Suprapubic skin (tissue), 4 donors: ENCODE measurements at regions not wholly inside any gene's neighbourhood (a gene's known extent, or its start where the extent isn't known, plus 50 kb on each side); places are given as distances from the start of the nearest gene placed in this dataset.

Experiments
- DNase-seq, 2 donors: peaks; one replicate each; pipeline ENCODE4 v3.0.0-alpha.2; 2019; ENCODE audit warnings: low spot score in 2 of 2
- H3K27ac ChIP-seq: fragments of 200-600 bp; sonication (generic); one replicate; pipeline ENCODE4 v1.5.1; 2019
- H3K27me3 ChIP-seq: fragments of 200-600 bp; sonication (generic); one replicate; pipeline ENCODE4 v1.5.1; 2019
- H3K36me3 ChIP-seq: fragments of 200-600 bp; sonication (generic); one replicate; pipeline ENCODE4 v1.5.1; 2019
- H3K4me1 ChIP-seq: fragments of 200-600 bp; sonication (generic); one replicate; pipeline ENCODE4 v1.5.1; 2019
- H3K4me3 ChIP-seq: fragments of 200-600 bp; sonication (generic); one replicate; pipeline ENCODE4 v1.5.1; 2019; ENCODE audit warnings: mild to moderate bottlenecking
- H3K9me3 ChIP-seq: fragments of 200-600 bp; sonication (generic); one replicate; pipeline ENCODE4 v1.5.1; 2019
- EP300 ChIP-seq: sonication (generic); formaldehyde crosslinking; IDR thresholded peaks from one replicate; pipeline ENCODE4 v1.6.1; 2017; ENCODE audit warnings: antibody characterized with exemption
- POLR2A ChIP-seq, 2 donors: fragments of 450-650 bp; IDR thresholded peaks; one replicate each; pipeline ENCODE4 v1.6.1; 2017; ENCODE audit warnings: antibody characterized with exemption in 2 of 2, mild to moderate bottlenecking in 2 of 2, moderate library complexity in 2 of 2
- POLR2AphosphoS5 ChIP-seq, 3 donors: sonication (generic); formaldehyde crosslinking; IDR thresholded peaks; one replicate each; pipeline ENCODE4 v1.6.1; 2017; ENCODE audit warnings: antibody characterized with exemption in 3 of 3
- WGBS: methylation state at CpG from one replicate; pipeline ENCODE4 v1.1.5; 2018; 5-methylcytosine and 5-hydroxymethylcytosine counted together
- TF ChIP-seq, protein P1 (sequence below), 2 donors: fragments of 200-600 bp in 1 of 2; fragments of 450-650 bp in 1 of 2; sonication (generic) in 1 of 2; IDR thresholded peaks; one replicate each; pipeline ENCODE4 v1.5.1; 2016 to 2019; ENCODE audit warnings: antibody characterized with exemption in 2 of 2, mild to moderate bottlenecking in 1 of 2, moderate library complexity in 1 of 2

DNA sequence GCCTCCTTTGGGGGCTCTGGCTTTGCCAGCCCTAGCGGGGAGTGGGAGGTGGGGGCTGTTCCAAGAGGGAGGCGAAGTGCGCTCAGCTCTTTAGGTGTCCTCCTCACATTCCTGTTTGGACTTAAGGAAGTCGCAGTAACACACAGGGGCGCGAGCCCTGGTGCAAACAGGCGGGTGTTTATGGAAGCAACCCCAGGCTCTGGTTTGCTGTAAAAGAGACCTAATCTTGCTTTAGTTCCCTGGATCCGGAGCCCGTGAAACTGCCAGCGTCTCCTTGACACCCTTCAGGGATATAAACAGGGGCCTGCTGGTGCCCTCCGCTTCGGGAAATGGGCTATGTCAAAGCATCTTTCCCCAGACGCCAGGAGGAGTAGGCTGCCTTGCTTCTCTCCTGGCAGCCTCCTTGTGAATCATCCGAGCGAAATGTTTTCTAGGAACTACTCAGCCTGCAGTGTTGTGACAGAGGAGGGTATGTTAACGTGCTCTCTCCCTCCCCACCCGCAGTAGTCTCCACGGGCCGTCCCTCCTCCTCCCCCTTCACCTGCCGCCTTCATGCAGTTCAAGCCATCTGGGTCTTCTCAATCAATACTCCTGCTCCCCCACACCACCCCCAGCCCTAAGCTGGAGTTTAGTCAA lies 168.0 kb upstream of the LRFN2 start:
- DNase-seq: no peak
- Histone ChIP-seq H3K4me1 (no peaks in the 10 kb centered on the region), H3K9me3 (no peaks in the 10 kb centered on the region), H3K27me3 (peaks cover 58% of the 10 kb centered on the region), H3K36me3 (no peaks in the 10 kb centered on the region), H3K27ac (no peak overlapping the region), H3K4me3 (no peak overlapping the region)
- TF ChIP-seq POLR2A (IDR thresholded peaks at IDR 0.05): no peak
- TF ChIP-seq POLR2AphosphoS5 (IDR thresholded peaks at IDR 0.05): no peak
- TF ChIP-seq, protein P1, sequence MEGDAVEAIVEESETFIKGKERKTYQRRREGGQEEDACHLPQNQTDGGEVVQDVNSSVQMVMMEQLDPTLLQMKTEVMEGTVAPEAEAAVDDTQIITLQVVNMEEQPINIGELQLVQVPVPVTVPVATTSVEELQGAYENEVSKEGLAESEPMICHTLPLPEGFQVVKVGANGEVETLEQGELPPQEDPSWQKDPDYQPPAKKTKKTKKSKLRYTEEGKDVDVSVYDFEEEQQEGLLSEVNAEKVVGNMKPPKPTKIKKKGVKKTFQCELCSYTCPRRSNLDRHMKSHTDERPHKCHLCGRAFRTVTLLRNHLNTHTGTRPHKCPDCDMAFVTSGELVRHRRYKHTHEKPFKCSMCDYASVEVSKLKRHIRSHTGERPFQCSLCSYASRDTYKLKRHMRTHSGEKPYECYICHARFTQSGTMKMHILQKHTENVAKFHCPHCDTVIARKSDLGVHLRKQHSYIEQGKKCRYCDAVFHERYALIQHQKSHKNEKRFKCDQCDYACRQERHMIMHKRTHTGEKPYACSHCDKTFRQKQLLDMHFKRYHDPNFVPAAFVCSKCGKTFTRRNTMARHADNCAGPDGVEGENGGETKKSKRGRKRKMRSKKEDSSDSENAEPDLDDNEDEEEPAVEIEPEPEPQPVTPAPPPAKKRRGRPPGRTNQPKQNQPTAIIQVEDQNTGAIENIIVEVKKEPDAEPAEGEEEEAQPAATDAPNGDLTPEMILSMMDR (IDR thresholded peaks at IDR 0.05): no peak
- no peak for TF ChIP-seq EP300
- 30% methylated on average over 20 of the region's 20 CpGs for WGBS

DNA sequence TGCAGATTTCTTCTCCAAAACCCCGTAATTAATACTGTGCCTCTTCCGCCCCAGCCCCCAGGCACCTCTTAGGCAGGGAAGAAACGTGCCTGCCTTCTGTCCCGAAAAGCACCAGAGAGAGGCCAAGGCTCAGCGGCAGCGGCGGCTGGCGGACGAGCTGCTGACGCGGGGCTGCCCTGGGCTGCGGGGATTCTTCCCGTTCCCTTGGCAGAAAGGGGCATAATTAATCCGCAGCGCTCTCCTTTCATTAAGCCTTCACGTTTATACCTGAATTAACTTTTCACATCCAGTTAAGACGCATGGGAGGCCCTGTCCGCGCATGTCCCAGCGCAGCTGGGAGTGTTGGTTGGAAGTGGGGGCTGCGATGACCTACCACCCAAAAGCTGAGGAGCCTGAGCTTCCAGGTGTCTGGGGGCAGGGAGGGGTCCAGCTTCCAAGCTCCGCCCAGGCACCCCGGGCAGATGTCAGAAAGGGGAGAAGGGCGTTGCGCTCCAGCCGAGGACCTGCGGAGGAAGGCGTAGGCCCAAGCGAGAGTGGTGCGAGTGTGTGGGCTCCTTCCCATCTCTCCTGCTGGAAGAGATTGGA lies 167.4 kb upstream of the LRFN2 start:
- DNase-seq: no peak
- peaks cover 58% of the 10 kb centered on the region for H3K27me3 ChIP-seq
- 35% methylated on average over 19 of the region's 30 CpGs for WGBS
- no peak overlapping the region for H3K27ac ChIP-seq
- TF ChIP-seq POLR2A (IDR thresholded peaks at IDR 0.05): no peak
- TF ChIP-seq POLR2AphosphoS5 (IDR thresholded peaks at IDR 0.05): no peak
- TF ChIP-seq, protein P1 (IDR thresholded peaks at IDR 0.05): no peak
- TF ChIP-seq EP300: no peak
- H3K36me3 ChIP-seq: no peaks in the 10 kb centered on the region
- no peaks in the 10 kb centered on the region for H3K9me3 ChIP-seq
- no peaks in the 10 kb centered on the region for H3K4me1 ChIP-seq
- H3K4me3 ChIP-seq: no peak overlapping the region

DNA sequence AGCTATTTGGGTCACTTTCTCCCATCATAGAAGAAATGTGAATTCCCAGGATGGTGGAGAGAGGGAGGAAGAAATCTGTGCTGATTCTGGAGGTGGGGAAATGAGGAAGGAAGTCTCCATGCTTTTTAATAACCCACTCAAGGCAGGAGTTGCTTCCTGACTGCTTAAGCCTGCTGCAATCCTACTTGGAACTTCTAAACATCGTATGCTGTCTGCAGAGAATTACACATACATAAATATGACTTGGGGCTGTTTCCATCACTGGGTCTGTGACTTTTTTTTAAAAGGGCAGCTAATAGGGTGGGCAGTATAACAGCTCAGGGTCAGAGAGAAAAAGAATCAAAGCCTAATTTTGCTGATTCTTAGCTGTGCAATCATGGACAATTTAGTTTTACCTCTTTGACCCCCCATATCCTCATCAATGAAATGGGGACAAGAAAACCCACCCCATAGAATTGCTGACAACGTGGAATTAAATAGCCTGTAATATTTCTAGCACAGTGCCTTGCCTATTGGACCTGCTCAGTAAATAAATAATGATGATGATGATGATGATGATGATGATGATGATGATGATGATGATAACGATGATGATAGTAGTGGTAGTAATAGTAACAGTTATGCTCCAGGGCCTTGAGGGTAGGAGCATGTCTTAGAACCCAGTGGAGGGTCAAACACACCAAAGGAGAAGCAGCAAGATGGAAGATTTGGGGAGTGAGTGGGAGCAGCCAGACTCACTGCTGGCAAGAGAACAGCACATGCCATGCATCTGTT lies 166.7 kb upstream of the LRFN2 start:
- H3K36me3 ChIP-seq: no peaks in the 10 kb centered on the region
- no peaks in the 10 kb centered on the region for H3K4me1 ChIP-seq
- H3K27me3 ChIP-seq: peaks cover 58% of the 10 kb centered on the region
- no peak overlapping the region for H3K27ac ChIP-seq
- H3K9me3 ChIP-seq: no peaks in the 10 kb centered on the region
- H3K4me3 ChIP-seq: no peak overlapping the region
- WGBS: 59% methylated on average over 3 of the region's 3 CpGs
- no peak for DNase-seq
- TF ChIP-seq POLR2AphosphoS5 (IDR thresholded peaks at IDR 0.05) (no peak), EP300 (no peak), POLR2A (IDR thresholded peaks at IDR 0.05) (no peak)
- TF ChIP-seq, protein P1 (IDR thresholded peaks at IDR 0.05): no peak

DNA sequence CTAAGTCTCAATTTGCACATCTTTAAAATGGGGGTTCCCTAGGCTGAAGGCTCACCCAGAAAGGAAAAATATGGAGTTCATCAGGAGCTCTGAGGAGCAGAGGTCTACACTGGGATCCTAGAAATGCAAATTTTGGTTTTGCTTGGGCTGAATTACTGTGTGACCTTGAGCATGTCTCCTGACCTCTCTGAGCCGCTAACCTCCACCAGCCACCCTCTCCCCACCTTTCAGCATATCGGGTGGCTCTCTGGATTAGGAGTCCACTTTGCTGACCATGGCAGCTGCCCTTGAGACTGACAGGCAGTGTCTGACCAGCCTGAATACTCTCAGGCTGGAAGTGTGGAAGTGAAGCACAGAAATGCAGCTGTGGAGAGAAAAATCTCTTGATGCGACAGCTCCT lies 165.9 kb upstream of the LRFN2 start:
- H3K27ac ChIP-seq: no peak overlapping the region
- TF ChIP-seq POLR2AphosphoS5 (IDR thresholded peaks at IDR 0.05) (no peak), POLR2A (IDR thresholded peaks at IDR 0.05) (no peak), EP300 (no peak)
- TF ChIP-seq, protein P1 (IDR thresholded peaks at IDR 0.05): no peak
- H3K27me3 ChIP-seq: peaks cover 54% of the 10 kb centered on the region
- H3K9me3 ChIP-seq: no peaks in the 10 kb centered on the region
- H3K4me3 ChIP-seq: no peak overlapping the region
- WGBS: 100% methylated on average over 1 of the region's 3 CpGs
- DNase-seq: no peak
- no peaks in the 10 kb centered on the region for H3K36me3 ChIP-seq
- H3K4me1 ChIP-seq: no peaks in the 10 kb centered on the region

DNA sequence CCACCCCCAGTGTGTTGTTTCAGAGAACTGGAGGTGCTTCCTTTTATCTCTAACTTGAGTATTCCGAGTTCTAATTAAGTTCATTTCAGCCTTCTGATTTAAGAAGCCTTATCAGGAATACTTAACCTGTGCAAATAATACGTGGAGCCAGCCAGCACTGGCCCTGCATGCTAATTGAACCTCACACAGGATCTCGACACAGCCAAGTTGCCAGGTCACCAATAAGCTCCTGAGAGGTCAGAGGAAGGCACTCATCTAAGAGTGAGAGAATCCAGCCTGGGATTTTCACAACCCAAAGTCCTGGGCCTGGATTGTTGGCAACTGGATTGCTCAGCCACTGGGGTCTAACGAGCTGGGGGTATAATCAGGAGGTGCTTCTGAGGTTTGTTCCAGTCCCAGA lies 157.7 kb upstream of the LRFN2 start:
- H3K4me3 ChIP-seq: no peak overlapping the region
- H3K27me3 ChIP-seq: peaks cover 10% of the 10 kb centered on the region
- 76% methylated on average over 4 of the region's 4 CpGs for WGBS
- H3K9me3 ChIP-seq: no peaks in the 10 kb centered on the region
- H3K4me1 ChIP-seq: no peaks in the 10 kb centered on the region
- DNase-seq: no peak
- TF ChIP-seq EP300: no peak
- TF ChIP-seq POLR2AphosphoS5 (IDR thresholded peaks at IDR 0.05): no peak
- TF ChIP-seq, protein P1 (IDR thresholded peaks at IDR 0.05): no peak
- no peak for TF ChIP-seq POLR2A (IDR thresholded peaks at IDR 0.05)
- no peak overlapping the region for H3K27ac ChIP-seq
- H3K36me3 ChIP-seq: no peaks in the 10 kb centered on the region
